ENCODE measurements at regions not wholly inside any gene's neighbourhood (a gene's known extent, or its start where the extent isn't known, plus 50 kb on each side); places are given as distances from the start of the nearest gene placed in this dataset. TPM values are rescaled to one million over a fixed set of nuclear protein-coding genes. Genes with fewer than 3 reads are reported as not detected.

GRCh38 chr7:21374134-21374533, 53.7 kb upstream of the SP4 start:
- no peak overlapping the region for H2AFZ ChIP-seq (ENCODE audit: low read length)
- H3K23ac ChIP-seq (ENCODE audit: low read depth, low read length, poor library complexity) = no peak overlapping the region
- H2BK12ac ChIP-seq (ENCODE audit: low read length) = no peak overlapping the region
- H3K4me3 ChIP-seq (ENCODE audit: low read length in 2 of 2) = no peak overlapping the region
- H2BK15ac ChIP-seq (ENCODE audit: low read length) = no peak overlapping the region
- DNase-seq (ENCODE audit: low spot score) = no peak
- H4K91ac ChIP-seq (ENCODE audit: low read depth, low read length, poor library complexity) = no peak overlapping the region
- H3K4me2 ChIP-seq (ENCODE audit: insufficient read depth, low read length, poor library complexity, severe bottlenecking) = no peak overlapping the region
- H3K36me3 ChIP-seq (replicated peaks in 1 of 2; ENCODE audit: control insufficient read depth in 2 of 2, insufficient read depth in 2 of 2, low read length in 2 of 2) = no peaks in the 10 kb centered on the region
- WGBS, 2 donors (ENCODE audit: extremely low coverage in 2 of 2, insufficient read length in 2 of 2, insufficient replicate concordance in 1 of 2) = no CpG with 5 or more reads among the region's 2 CpGs
- no peak overlapping the region for H4K8ac ChIP-seq (ENCODE audit: low read depth, low read length)
- H3K27me3 ChIP-seq (ENCODE audit: control insufficient read depth in 3 of 3, insufficient read depth in 3 of 3, low read depth in 1 of 3, low read length in 3 of 3) = no peaks in the 10 kb centered on the region
- no peaks in the 10 kb centered on the region for H3K79me1 ChIP-seq (ENCODE audit: low read depth, low read length)
- H3K27ac ChIP-seq (replicated peaks; ENCODE audit: low read length) = no peak overlapping the region
- no peak overlapping the region for H3K4ac ChIP-seq (ENCODE audit: low read length)
- no peak overlapping the region for H2BK5ac ChIP-seq (ENCODE audit: low read length)
- H2BK120ac ChIP-seq (ENCODE audit: low read depth, low read length) = no peak overlapping the region
- H3K18ac ChIP-seq (ENCODE audit: low read length) = no peak overlapping the region
- peaks cover 0 to 3% of the 10 kb centered on the region in 2 donors for H3K4me1 ChIP-seq (ENCODE audit: control insufficient read depth in 2 of 2, insufficient read depth in 1 of 2, low read depth in 1 of 2, low read length in 2 of 2)
- no peak overlapping the region for H2AK5ac ChIP-seq (ENCODE audit: low read depth, low read length)
- H3K9me3 ChIP-seq (replicated peaks in 1 of 2; ENCODE audit: control insufficient read depth in 2 of 2, insufficient read depth in 1 of 2, low read depth in 1 of 2, low read length in 2 of 2) = peaks cover 0 to 5% of the 10 kb centered on the region in 2 donors
- no peak overlapping the region for H3K9ac ChIP-seq (ENCODE audit: low read depth, low read length, poor library complexity)
- H3K14ac ChIP-seq (ENCODE audit: low read length) = no peak overlapping the region

- Histone ChIP-seq H2AK5ac (ENCODE audit: low read depth, low read length) (no peak overlapping the region), H3K79me1 (ENCODE audit: low read depth, low read length) (no peaks in the 10 kb centered on the region), H3K23ac (ENCODE audit: low read depth, low read length, poor library complexity) (no peak overlapping the region), H2BK12ac (ENCODE audit: low read length) (no peak overlapping the region), H3K4me3 (ENCODE audit: low read length in 2 of 2) (no peak overlapping the region), H3K4ac (ENCODE audit: low read length) (no peak overlapping the region), H4K8ac (ENCODE audit: low read depth, low read length) (no peak overlapping the region), H3K18ac (ENCODE audit: low read length) (no peak overlapping the region), H3K36me3 (replicated peaks in 1 of 2; ENCODE audit: control insufficient read depth in 2 of 2, insufficient read depth in 2 of 2, low read length in 2 of 2) (no peaks in the 10 kb centered on the region), H3K4me2 (ENCODE audit: insufficient read depth, low read length, poor library complexity, severe bottlenecking) (no peak overlapping the region), H3K14ac (ENCODE audit: low read length) (no peak overlapping the region), H2BK5ac (ENCODE audit: low read length) (no peak overlapping the region), H2BK15ac (ENCODE audit: low read length) (no peak overlapping the region), H3K27me3 (ENCODE audit: control insufficient read depth in 3 of 3, insufficient read depth in 3 of 3, low read depth in 1 of 3, low read length in 3 of 3) (no peaks in the 10 kb centered on the region), H3K9ac (ENCODE audit: low read depth, low read length, poor library complexity) (no peak overlapping the region), H4K91ac (ENCODE audit: low read depth, low read length, poor library complexity) (no peak overlapping the region), H3K4me1 (ENCODE audit: control insufficient read depth in 2 of 2, insufficient read depth in 1 of 2, low read depth in 1 of 2, low read length in 2 of 2) (no peaks in the 10 kb centered on the region), H2BK120ac (ENCODE audit: low read depth, low read length) (no peak overlapping the region), H3K27ac (replicated peaks; ENCODE audit: low read length) (no peak overlapping the region), H3K9me3 (replicated peaks in 1 of 2; ENCODE audit: control insufficient read depth in 2 of 2, insufficient read depth in 1 of 2, low read depth in 1 of 2, low read length in 2 of 2) (peaks cover 0 to 5% of the 10 kb centered on the region in 2 donors), H2AFZ (ENCODE audit: low read length) (no peak overlapping the region)
- no peak for DNase-seq (ENCODE audit: low spot score)
- no CpG with 5 or more reads among the region's 2 CpGs for WGBS, 2 donors (ENCODE audit: extremely low coverage in 2 of 2, insufficient read length in 2 of 2, insufficient replicate concordance in 1 of 2)
Observed at GRCh38 chr7:21377545-21377944, 50.3 kb upstream of the SP4 start.

Small RNA genes lying in the stretch of these regions (small RNA-seq; reads per million reads assigned to genes)
- not detected for gene RN7SL542P (ENCODE audit: insufficient read depth)
